NCI-H2081 (cell line): ENCODE measurements at regions not wholly inside any gene's neighbourhood (a gene's known extent, or its start where the extent isn't known, plus 50 kb on each side); places are given as distances from the start of the nearest gene placed in this dataset.
"Not testable (repeated sequence)": the region's sequence is repeated elsewhere in the genome, so short reads cannot be mapped to it uniquely, and the experiment has no call there.

Experiments used
- DNase-seq, 2 experiments: peaks; one replicate each; lab custom pipeline; 2025; lab: John Stamatoyannopoulos, UW

DNA sequence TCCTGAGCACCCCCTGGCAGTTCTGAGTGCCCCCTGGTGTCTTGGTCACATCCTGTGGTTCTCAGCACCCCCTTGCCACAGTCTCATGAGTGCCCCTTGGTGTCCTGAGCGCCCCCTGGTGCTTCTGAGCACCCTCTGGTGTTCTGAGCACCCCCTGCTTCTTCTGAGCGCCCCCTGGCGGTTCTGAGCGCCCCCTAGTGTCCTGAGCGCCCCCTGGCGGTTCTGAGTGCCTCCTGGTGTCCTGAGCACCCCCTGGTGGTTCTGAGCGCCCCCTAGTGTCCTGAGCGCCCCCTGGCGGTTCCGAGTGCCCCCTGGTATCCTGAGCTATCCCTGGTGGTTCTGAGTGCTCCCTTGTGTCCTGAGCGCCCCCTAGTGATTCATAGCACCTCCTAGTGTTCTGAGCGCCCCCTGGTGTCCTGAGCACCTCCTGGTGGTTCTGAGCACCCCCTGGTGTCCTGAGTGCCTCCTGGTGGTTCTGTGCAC, 473.7 kb downstream of the TMEM121 start:
- not testable (repeated sequence) for DNase-seq

DNA sequence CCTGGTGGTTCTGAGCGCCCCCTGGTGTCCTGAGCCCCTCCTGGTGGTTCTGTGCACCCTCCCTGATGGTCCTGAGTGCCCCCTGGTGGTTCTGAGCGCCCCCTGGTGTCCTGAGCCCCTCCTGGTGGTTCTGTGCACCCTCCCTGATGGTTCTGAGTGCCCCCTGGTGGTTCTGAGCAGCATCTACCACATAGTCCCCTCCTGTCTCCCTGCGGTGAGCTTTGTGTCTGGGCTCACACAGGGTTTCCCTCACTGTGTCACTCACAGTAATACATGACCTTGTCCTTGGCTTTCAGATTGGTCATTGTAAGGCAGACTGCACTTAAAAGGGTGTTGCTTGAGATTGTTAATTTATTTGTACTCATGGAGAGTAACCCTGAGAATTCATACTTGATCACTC, 474.9 kb downstream of the TMEM121 start:
- DNase-seq, result not testable (repeated sequence)

GRCh38 chr14:106003351-106003750, 477.0 kb downstream of the TMEM121 start:
- no peak for DNase-seq

DNA sequence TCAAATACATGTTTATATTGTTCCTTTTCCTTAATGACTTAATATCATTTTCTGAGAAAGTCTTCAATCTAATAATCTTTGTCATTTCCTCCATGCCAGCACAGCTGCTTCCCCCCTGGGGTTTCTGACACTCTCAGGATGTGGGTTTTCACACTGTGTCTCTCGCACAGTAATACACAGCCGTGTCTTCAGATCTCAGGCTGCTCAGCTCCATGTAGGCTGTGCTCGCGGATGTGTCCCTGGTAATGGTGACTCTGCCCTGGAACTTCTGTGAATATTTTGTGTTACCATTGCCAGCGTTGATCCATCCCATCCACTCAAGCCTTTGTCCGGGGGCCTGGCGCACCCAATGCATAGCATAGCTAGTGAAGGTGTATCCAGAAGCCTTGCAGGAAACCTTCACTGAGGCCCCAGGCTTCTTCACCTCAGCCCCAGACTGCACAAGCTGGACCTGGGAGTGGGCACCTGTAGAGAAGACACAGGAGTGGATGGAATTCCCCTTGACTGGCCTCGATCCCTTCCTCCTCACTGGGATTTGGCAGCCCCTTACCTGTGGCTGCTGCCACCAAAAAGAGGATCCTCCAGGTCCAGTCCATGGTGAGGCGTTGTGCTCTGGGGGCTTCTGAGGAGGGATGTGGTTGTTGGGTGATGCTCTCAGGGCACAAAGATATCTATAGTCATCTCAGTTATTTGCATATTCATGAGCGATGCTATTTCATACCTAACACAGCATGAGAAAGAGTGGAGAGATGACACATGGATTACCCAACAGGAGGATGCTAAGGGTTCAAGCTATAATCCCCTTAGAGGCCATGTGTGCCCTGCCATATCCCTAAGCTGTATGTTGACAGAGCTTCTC, 478.8 kb downstream of the TMEM121 start:
- not testable (repeated sequence) for DNase-seq

GRCh38 chr14:106006043-106006442, 479.7 kb downstream of the TMEM121 start:
- peak in 1 of 2 experiments; percentile 20 for DNase-seq

GRCh38 chr14:106006716-106007115, 480.3 kb downstream of the TMEM121 start:
- not testable (repeated sequence) for DNase-seq

DNA sequence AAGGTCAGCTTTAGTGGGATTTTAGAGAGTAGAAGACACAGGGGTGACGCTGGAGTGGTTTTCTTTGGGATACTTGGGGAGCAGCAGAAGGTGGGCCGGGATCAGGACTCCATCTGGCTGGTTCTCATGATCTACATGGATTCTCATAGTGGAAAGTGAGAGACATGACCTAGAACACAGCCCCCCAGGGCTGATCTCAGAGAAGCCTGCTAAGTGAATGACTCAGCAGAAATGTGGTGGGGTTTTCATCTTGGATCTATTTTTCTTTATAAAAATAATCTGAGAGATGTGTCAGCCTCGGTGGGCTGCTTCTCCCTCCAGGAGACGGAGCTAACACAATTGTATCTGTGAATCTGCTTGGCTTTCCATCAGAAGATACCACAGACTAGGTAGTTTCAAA, 484.4 kb downstream of the TMEM121 start:
- no peak for DNase-seq

DNA sequence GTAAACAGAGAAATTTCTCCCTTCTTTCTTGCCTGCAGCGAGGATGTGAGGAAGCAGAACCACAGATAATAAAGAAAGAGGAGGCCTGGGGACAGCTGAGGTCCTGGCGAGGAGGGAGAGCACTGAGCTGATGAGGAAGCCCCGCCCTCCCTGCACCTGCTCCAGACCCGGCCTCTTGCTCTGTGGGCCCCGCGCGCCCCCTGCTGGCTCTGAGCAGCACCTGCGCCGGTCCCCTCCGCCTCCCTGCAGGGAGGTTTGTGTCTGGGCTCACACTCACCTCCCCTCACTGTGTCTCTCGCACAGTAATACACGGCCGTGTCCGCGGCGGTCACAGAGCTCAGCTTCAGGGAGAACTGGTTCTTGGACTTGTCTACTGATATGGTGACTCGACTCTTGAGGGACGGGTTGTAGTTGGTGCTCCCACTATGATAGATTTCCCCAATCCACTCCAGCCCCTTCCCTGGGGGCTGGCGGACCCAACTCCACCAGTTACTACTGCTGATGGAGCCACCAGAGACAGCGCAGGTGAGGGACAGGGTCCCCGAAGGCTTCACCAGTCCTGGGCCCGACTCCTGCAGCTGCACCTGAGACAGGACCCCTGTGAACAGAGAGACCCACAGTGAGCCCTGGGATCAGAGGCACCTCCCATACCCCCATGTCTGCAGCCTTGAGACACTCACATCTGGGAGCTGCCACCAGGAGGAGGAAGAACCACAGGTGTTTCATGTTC, 485.4 kb downstream of the TMEM121 start:
- peak; percentile 55 to 60 for DNase-seq

GRCh38 chr14:106012361-106012725, 486.0 kb downstream of the TMEM121 start:
- not testable (repeated sequence) for DNase-seq

GRCh38 chr14:106013879-106014376, 487.5 kb downstream of the TMEM121 start:
- no peak for DNase-seq

DNA sequence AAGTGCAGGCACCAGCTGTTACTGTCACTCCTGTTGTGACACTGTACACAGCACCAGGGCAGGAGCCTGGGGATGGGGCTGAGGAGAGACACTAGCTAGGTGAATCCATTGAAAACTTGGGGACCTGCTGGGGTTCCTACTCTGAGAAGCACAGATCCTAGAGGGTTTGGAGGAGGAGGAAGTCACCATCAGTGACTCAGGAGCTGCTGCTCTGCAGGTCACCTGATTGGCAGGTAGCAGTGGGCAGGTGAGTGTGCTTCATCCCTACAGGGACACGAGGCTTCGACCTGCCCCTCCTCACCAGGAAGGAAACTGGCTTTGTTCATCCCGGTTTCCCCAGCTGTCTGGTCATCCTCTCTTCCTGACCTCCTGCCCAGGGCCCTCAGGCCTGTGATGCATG, 491.6 kb downstream of the TMEM121 start:
- not testable (repeated sequence) for DNase-seq

DNA sequence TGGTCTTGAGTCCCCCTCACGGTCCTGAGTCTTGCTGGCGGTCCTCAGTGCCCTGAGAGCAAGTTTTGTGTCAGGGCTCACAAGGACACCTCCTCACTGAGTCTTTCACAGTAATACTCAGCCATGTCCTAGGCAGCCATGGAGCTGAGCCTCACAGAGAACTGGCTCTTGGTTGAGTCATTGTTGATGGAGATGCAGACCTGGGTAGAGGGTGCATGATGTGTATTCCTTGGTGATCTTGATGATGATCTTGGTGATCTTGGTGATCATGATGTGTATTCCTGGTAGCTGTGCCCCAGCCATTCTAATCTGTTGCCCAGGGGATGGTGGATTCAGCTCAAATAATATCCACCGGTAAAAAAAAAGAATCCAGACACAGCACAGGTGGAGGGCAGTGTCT, 495.4 kb downstream of the TMEM121 start:
- DNase-seq, result no peak

- not testable (repeated sequence) for DNase-seq
Measured at GRCh38 chr14:106022648-106023047, 496.3 kb downstream of the TMEM121 start.

DNA sequence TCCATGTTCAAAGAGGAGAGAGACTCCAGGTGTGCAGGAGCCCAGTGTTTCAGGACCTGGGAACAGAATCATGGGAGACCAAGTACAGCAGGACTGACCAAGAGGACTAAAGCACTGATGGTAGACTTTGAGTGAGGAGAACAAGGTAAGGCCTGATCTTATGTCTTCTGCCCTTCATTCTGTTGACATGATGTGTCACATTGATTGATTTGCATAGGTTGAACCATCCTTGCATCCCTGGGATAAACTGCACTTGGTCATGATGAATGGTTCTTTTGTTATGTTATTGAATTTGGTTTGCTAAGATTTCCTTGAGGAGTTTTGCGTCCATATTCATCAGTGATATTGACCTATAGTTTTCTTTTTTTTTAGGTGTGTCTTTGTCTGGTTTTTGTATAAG, 497.0 kb downstream of the TMEM121 start:
- DNase-seq, result no peak

DNA sequence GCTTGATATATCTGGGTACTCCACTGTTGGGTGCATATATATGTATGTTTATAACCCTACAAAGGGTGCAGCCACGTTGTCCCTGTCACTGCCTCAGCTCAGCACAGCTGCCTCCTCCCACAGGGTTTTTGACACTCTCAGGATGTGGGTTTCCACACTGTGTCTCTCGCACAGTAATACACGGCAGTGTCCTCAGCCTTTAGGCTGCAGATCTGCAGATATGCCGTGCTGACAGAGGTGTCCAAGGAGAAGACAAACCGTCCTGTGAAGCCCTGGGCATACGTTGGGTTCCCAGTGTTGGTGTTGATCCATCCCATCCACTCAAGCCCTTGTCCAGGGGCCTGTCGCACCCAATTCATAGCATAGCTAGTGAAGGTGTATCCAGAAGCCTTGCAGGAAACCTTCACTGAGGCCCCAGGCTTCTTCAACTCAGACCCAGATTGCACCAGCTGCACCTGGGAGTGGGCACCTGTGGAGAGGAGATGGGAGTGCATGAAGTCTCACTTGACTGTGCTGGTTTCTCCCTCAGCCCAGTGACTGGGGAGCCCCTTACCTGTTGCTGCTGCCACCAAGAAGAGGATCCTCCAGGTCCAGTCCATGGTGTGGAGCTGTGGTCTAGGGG, 498.7 kb downstream of the TMEM121 start:
- no peak for DNase-seq

DNA sequence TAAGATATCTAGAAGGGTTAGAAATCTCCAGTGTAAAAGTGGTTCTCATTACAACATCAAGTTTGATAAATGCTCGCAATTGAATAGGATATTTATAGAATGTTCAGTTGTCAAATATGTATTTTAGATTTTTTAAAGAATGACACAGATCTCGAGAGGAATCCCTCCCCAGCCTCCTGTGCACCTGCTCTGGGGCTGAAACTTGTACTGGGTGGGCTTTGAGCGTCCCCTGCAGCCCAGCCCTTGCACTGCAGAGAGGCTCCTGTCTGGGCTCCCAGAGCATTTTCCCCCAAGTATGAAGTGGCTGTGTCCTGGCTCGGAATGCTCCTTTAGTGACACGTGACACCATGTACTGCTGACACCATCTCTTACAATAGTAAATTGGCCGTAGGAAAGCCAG, 499.6 kb downstream of the TMEM121 start:
- DNase-seq, result no peak

DNA sequence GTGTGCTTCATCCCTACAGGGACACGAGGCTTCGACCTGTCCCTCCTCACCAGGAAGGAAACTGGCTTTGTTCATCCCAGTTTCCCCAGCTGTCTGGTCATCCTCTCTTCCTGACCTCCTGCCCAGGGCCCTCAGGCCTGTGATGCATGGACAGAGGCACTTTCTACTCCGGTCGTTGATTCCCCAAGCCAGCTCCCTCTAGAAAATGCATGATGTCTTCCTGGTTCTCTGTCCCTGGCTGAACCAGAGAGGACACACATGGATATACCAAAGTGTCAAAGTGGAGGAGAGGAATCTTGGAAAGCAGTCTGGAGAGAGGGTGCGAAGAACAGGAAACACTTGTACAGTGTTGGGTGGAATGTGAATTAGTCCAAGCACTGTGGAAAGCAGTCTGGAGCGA, 501.4 kb downstream of the TMEM121 start:
- not testable (repeated sequence) for DNase-seq

DNA sequence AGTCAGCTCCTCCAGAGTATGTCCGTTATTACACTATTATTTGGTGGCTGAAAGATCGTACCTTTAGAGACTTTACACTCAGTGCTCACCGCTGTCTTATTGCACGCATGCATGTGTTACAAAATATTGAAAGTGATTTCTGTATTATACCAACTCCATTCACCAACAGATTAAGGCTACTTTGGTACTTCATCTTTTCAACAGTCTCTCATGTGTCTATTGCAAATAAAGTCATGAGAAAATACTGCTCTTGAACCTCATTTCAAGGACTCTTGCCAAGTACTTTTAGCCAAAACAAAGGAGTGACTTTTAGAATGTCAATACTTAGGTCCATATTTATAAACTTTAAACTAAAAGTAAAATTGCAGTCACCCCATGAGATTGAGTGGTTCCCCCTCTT, 503.6 kb downstream of the TMEM121 start:
- DNase-seq, result no peak

DNA sequence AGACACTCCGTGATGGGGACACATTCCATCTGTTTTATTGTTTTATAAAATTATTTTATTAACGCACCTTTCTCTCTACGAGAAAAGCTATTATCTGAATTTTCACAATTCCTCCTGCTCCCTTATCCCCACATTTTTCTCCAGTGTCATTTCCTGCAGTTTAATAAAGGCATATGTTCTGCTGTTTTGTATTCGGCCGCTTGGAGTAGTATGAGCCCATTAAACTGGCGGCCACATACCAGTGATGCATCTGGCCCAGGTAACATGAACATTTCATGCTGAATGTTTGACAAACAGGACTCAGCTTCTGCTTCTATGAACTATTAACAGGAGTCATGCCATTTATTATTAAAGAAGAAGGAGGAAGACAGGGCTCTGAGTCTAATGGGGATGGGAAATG, 511.0 kb downstream of the TMEM121 start:
- no peak for DNase-seq

GRCh38 chr14:106038263-106038662, 511.9 kb downstream of the TMEM121 start:
- DNase-seq, result no peak

GRCh38 chr14:106039400-106039799, 513.0 kb downstream of the TMEM121 start:
- DNase-seq, result no peak

DNA sequence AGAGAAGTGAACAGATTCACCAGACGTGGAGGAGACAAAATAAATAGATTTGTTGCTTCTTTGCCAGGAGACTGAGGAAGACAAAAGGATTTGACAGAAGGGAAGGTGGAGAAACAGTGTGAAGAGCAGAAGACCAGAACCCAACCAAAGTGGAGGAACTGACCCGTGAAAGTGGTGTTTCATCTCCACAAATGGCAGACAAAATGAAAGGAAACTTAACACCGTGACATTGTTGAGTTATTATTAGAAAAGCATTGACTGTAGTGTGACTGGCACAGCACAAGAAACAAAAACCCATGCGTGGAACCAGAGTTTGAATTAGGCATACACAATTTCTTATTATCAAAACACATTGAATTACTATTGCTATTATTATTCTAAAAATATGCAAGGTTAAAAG, 518.1 kb downstream of the TMEM121 start:
- no peak for DNase-seq
